ENCODE measurements at regions not wholly inside any gene's neighbourhood (a gene's known extent, or its start where the extent isn't known, plus 50 kb on each side); places are given as distances from the start of the nearest gene placed in this dataset.

GRCh38 chr7:35465791-35466336 is 212.0 kb upstream of the TBX20 start:
- Histone ChIP-seq H3K27ac (peak overlapping the region in 1 of 5 donors; percentile 44), H3K4me1 (replicated peaks in 1 of 2) (no peaks in the 10 kb centered on the region), H3K36me3 (replicated peaks in 1 of 2) (no peaks in the 10 kb centered on the region), H3K27me3 (no peaks in the 10 kb centered on the region), H3K4me3 (no peak overlapping the region), H3K9me3 (replicated peaks in 1 of 3) (no peaks in the 10 kb centered on the region)
- intact Hi-C loops (cut with DNase I) = no loop called here
- WGBS, 4 donors = 55 to 67% (median 58%) methylated on average over 11 to 18 of the region's 18 CpGs
- DNase-seq = peak in 1 of 7 donors; percentile 64
- TF ChIP-seq, protein P1, sequence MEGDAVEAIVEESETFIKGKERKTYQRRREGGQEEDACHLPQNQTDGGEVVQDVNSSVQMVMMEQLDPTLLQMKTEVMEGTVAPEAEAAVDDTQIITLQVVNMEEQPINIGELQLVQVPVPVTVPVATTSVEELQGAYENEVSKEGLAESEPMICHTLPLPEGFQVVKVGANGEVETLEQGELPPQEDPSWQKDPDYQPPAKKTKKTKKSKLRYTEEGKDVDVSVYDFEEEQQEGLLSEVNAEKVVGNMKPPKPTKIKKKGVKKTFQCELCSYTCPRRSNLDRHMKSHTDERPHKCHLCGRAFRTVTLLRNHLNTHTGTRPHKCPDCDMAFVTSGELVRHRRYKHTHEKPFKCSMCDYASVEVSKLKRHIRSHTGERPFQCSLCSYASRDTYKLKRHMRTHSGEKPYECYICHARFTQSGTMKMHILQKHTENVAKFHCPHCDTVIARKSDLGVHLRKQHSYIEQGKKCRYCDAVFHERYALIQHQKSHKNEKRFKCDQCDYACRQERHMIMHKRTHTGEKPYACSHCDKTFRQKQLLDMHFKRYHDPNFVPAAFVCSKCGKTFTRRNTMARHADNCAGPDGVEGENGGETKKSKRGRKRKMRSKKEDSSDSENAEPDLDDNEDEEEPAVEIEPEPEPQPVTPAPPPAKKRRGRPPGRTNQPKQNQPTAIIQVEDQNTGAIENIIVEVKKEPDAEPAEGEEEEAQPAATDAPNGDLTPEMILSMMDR (IDR thresholded peaks at IDR 0.05) = no peak
- TF ChIP-seq POLR2A (IDR thresholded peaks at IDR 0.05) = no peak

DNA sequence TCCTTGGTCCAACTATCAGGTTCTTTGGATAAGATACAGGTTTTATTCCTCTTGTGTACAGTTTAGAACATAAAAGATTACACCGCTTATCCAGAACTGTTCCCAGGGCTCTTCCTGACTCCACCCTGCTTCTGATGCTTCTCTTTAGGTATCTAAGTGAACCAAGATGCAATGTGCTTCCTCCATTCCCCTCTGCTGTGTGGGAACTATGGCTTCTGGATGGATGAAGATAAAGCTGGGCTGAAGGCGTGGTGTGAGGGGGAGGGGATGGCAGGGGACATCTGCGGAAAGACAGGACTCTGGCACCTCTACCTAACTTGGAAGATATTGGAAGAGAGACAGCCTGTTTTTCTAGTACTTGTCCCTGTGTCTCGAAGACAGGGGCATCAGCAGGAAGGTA is 209.9 kb upstream of the TBX20 start:
- H3K27ac ChIP-seq = no peak overlapping the region
- intact Hi-C loops (cut with DNase I) = no loop called here
- TF ChIP-seq, protein P1 (IDR thresholded peaks at IDR 0.05) = no peak
- TF ChIP-seq POLR2A (IDR thresholded peaks at IDR 0.05) = no peak

DNA sequence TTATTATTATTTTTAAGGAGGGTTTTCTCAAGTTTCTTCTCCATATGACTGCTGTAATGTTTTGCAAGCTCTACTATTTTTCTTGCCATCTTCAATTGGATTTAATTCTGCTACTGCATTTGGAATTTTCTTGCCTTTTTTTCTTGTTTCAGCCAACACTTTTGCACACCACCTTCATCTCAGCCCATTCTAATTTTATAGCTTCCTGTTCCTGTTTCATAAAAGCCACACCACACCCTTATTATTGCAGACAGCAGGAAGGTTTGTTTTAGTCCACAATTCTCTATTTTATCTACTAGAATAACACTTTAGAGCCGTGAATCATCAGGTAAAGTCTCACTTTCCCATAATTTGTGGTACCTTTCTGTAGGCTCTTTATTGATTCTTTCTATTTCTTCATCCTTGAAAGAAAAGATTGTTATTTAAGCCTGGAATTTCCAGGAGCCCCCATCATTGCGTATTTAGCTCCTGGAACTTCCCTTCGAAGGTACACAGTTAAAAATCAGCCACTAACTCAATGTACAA is 209.3 kb upstream of the TBX20 start:
- WGBS, 4 donors = 64 to 71% (median 65%) methylated on average over 3 of the region's 3 CpGs

More for the DNA sequence above, 209.9 kb upstream of the TBX20 start:
- 58 to 81% (median 61%) methylated on average over 4 of the region's 4 CpGs for WGBS, 4 donors
- no peaks in the 10 kb centered on the region for H3K27me3 ChIP-seq
- DNase-seq = no peak
- H3K9me3 ChIP-seq (replicated peaks in 1 of 3) = no peaks in the 10 kb centered on the region
- H3K4me3 ChIP-seq = no peak overlapping the region
- no peaks in the 10 kb centered on the region for H3K36me3 ChIP-seq (replicated peaks in 1 of 2)
- no peaks in the 10 kb centered on the region for H3K4me1 ChIP-seq (replicated peaks in 1 of 2)

GRCh38 chr7:35454575-35455385 is 200.9 kb upstream of the TBX20 start:
- H3K4me3 ChIP-seq = no peak overlapping the region
- no peak overlapping the region for H3K27ac ChIP-seq
- no peaks in the 10 kb centered on the region for H3K36me3 ChIP-seq (replicated peaks in 1 of 2)
- H3K27me3 ChIP-seq = peaks cover 15% of the 10 kb centered on the region
- H3K9me3 ChIP-seq (replicated peaks in 1 of 3) = no peaks in the 10 kb centered on the region
- WGBS, 4 donors = 19 to 36% (median 26%) methylated on average over 29 to 58 of the region's 58 CpGs
- H3K4me1 ChIP-seq (replicated peaks in 1 of 2) = no peaks in the 10 kb centered on the region
- DNase-seq = no peak
- intact Hi-C loops (cut with DNase I) = no loop called here
- TF ChIP-seq, protein P1 (IDR thresholded peaks at IDR 0.05) = no peak
- TF ChIP-seq POLR2A (IDR thresholded peaks at IDR 0.05) = no peak

More for the DNA sequence above, 209.3 kb upstream of the TBX20 start:
- Histone ChIP-seq H3K4me3 (no peak overlapping the region), H3K4me1 (replicated peaks in 1 of 2) (no peaks in the 10 kb centered on the region), H3K27ac (no peak overlapping the region), H3K27me3 (no peaks in the 10 kb centered on the region), H3K36me3 (replicated peaks in 1 of 2) (no peaks in the 10 kb centered on the region), H3K9me3 (replicated peaks in 1 of 3) (no peaks in the 10 kb centered on the region)
- intact Hi-C loops (cut with DNase I) = no loop called here
- no peak for DNase-seq
- TF ChIP-seq, protein P1 (IDR thresholded peaks at IDR 0.05) = no peak
- TF ChIP-seq POLR2A (IDR thresholded peaks at IDR 0.05) = no peak
